ENCODE measurements at regions not wholly inside any gene's neighbourhood (a gene's known extent, or its start where the extent isn't known, plus 50 kb on each side); places are given as distances from the start of the nearest gene placed in this dataset.
A peak's percentile ranks its signal among the peaks of the same experiment; 100 is the strongest.

DNA sequence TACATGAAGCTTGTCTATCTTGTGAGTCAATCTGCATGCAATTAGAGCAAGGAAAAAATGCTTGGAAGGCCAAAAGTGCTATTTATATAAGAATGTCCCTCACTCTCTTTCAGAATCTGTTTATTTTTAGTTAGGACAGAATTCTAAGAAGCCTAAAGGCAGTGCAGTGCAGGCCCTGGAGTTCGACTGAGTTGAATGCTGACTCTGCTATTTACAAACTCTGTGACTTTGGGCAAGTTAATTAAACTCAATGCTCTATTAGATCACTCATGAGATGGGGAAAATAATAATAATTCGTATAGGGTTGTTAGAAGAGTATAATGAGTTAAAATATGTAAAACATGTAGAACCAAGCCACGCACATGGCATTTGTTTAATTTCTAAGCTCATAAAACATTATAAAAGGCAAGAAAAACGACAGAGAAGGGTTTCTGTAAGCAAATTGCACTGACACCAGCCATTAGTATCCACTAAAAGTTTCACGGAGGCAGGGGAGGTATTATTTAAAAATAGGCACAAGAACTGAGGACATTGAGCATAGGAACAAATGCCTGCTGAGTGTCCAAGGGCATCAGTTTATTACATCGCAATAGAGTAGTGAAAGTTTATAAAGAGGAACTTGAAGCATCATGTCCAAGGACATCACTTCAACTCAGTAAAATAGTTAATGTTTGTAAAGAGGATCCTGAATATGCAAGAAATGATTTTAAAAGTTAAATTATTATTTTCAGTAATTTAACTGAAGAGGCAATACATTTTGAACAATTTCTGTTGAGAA, 115.0 kb upstream of the INPP4B start:
- DNase-seq (ENCODE audit: low spot score in 2 of 2): no peak
- FAIRE-seq: no peak

GRCh38 chr4:142961866-142962265, 115.8 kb upstream of the INPP4B start:
- FAIRE-seq (no peak), DNase-seq (ENCODE audit: low spot score in 2 of 2) (no peak)

GRCh38 chr4:142974328-142974727, 128.2 kb upstream of the INPP4B start:
- DNase-seq (ENCODE audit: low spot score in 2 of 2): no peak
- no peak for FAIRE-seq

DNA sequence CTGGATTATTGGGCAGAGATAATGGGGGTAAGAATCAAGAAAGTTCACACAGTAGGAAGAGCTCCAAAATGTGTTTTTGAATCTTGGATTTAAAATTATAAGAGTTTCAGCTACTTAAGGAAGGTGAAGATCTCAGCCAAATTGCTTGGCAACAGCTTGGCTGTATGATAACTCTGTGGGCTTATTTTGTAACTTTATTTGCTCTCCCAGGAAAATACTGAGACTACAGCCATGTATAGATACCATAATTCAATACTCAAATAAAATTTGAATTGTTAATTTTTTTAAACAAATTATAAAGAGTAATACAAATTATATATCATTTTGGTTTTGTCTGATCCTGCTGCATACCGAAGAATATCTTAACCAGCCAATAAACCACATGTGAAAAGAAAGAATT, 129.5 kb upstream of the INPP4B start:
- DNase-seq (ENCODE audit: low spot score in 2 of 2): no peak
- FAIRE-seq: no peak

DNA sequence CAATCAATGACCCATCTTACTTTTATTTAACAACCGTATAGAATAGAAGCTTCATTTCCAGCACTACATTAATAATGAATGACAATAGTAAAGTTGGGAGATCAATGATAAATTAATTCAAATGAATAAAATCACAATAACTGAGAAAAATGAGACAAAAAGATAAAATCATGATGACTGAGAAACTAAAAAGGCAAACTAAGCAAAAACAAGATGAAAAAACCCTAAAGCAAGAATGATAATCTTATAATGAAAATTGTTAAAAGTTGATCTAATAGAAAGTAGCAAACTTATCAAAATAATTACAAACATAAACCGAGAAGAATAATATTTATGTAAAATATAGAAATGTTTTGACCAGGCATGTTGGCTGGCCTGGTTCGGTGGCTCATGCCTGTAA, 130.4 kb upstream of the INPP4B start:
- FAIRE-seq (no peak), DNase-seq (ENCODE audit: low spot score in 2 of 2) (no peak)

DNA sequence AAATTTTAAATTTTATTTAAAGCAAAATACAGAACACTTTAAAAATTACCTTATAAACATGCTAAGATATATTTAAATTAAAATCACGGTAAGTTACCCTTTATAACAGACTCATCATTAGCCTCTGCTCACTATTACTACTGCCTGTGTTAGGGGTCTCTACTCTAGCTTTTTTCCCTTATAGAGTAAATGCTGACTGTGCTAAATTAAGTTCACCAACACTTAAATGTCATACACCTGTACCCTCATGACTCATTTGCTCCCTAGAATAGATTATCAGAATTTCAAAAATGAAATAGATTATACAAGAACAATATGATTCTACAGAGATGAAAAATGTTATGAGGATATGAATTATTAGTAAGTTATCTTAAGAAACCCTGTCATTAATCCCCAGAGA, 131.1 kb upstream of the INPP4B start:
- DNase-seq (ENCODE audit: low spot score in 2 of 2) (no peak), FAIRE-seq (peak; percentile 31)

DNA sequence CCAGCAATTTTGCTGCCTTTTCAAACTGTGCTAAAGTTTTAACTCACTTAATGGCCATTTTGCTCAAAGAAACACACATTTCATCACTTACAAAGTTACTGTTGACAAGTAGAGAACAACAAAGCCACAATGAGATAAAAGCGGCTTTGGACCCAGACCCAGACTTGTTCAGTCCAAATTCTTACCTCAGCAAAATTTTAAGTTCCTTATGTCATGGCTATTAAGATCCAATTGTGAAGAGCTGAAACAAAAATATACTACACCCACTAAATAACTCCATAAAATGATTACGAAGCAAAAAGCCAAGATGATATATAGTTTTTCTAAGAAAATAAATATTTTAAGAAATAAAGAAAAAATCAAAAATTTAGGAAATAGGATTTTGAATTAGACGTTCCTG, 137.0 kb upstream of the INPP4B start:
- DNase-seq (ENCODE audit: low spot score in 2 of 2): no peak
- FAIRE-seq: no peak

GRCh38 chr4:142983589-142983988, 137.5 kb upstream of the INPP4B start:
- no peak for FAIRE-seq
- no peak for DNase-seq (ENCODE audit: low spot score in 2 of 2)

DNA sequence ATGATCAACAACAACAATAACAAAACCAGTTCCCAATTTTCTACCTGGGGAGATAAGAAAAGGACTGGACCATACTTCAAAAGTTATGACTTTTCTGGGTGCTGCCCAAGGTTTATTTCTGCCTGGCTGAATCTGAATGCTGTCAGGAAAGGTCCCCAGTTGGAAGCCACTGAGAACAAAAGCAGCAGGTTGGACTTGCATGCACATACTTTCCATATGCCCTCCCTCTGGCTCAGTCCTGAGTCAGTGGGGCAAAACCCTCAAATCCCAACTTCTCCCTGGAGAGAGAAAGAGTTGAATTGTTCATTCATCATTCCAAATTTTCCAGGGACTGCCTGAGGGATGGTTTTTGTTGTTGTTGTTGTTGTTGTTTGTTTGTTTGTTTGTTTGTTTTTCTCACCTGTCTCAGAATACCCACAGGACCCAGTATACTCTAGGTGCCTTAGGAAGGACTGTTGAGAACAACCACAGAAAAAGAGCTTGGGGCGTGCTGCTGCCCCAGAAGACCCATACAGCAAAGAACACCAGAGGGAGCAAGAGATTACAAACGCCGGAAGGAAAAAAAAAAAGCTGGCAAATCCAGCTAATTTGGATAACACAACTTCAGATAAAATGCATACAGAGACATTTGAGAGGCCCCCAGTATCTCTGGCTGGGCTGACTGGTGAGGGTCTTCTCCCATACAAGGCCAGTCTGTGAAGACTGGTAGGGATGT, 138.9 kb upstream of the INPP4B start:
- no peak for DNase-seq (ENCODE audit: low spot score in 2 of 2)
- no peak for FAIRE-seq

- no peak for FAIRE-seq
- DNase-seq (ENCODE audit: low spot score in 2 of 2): no peak
Observed at GRCh38 chr4:143016171-143016570, 168.5 kb upstream of the USP38 start.

- DNase-seq (ENCODE audit: low spot score in 2 of 2): no peak
- FAIRE-seq: no peak
Observed at GRCh38 chr4:143017210-143017609, 167.5 kb upstream of the USP38 start.

- no peak for FAIRE-seq
- no peak for DNase-seq (ENCODE audit: low spot score in 2 of 2)
Observed at GRCh38 chr4:143019351-143019750, 165.4 kb upstream of the USP38 start.

DNA sequence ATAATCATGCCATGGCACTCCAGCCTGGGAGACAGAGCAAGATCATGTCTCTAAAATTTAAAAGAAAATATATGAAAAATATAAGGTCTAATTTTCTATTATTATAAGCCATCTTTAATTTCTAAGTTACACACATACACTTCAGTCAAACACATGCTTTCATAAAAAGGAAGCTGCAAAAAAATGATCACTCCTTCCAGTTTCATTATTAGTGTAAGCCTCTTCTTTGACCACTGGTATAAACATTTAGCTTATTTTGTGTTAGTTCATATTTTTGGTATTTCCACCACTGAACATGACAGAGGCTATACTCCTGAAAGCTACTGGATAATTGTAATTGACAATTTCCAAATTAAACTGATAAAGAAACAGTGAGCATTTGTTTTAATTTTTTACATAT, 163.3 kb upstream of the USP38 start:
- FAIRE-seq (no peak), DNase-seq (ENCODE audit: low spot score in 2 of 2) (no peak)

DNA sequence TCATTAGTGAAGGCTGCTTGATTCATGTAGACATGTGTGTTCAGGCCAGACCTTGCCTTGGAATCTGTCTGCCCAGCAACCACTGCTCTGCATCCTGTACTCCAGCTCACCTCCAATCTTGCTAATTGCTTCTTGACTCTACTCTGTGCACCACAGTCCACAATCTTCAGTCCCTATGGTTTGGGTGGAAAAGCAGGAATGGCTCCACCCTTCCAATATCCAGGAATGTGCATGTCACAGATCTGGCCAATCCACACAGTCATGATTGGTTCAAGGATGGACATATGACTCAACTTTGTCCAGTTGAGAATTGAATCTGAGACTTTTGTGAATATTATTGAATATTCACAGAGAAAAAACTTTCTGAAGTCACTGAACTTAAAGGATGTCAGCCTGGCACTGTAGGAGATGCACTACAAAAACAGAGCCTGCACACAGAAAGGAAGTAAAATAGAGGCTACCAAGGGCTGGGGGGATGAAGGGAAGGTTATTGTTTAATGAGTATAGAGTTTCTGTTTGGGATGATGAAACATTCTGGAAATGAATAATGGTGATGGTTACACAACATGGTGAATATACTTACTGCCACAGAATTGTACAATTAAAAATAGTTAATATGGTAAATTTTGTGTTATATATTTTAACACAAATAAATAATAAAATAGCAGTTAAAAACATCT, 161.3 kb upstream of the USP38 start:
- DNase-seq (ENCODE audit: low spot score in 2 of 2) (no peak), FAIRE-seq (no peak)

GRCh38 chr4:143025081-143025704, 159.5 kb upstream of the USP38 start:
- no peak for FAIRE-seq
- no peak for DNase-seq (ENCODE audit: low spot score in 2 of 2)

GRCh38 chr4:143026459-143027170, 158.1 kb upstream of the USP38 start:
- no peak for DNase-seq (ENCODE audit: low spot score in 2 of 2)

GRCh38 chr4:143035661-143036060, 149.1 kb upstream of the USP38 start:
- DNase-seq (ENCODE audit: low spot score in 2 of 2) (no peak), FAIRE-seq (no peak)

More at GRCh38 chr4:143026459-143027170, 158.1 kb upstream of the USP38 start:
- no peak for FAIRE-seq

GRCh38 chr4:143036443-143036842, 148.3 kb upstream of the USP38 start:
- FAIRE-seq: no peak

DNA sequence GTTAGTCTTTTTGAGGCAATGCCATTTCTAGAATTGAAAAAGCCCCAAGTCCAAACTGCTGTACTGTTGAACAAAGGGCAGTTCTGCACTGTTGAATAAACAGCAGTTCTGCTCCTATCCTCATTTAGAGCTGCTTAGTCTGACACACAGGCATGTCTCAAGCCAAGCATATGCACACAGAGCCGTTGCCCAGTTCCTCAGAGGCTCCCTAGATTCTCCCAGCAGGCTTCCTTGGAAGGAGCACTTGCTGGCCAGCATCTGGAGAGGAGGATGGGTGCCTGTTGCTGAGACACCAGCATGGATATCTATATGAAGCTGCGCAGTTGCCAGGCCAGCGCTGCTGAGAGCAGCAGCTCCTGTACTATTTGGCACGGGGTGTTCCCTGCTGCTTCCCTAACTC, 138.3 kb upstream of the USP38 start:
- DNase-seq (ENCODE audit: low spot score in 2 of 2): peak in 1 of 2 donors; percentile 10
- FAIRE-seq: no peak

More at GRCh38 chr4:143036443-143036842, 148.3 kb upstream of the USP38 start:
- no peak for DNase-seq (ENCODE audit: low spot score in 2 of 2)

- FAIRE-seq (no peak), DNase-seq (ENCODE audit: low spot score in 2 of 2) (no peak)
Observed at GRCh38 chr4:143046906-143047305, 137.8 kb upstream of the USP38 start.
